Psoas muscle (tissue), 7 donors: ENCODE measurements at regions not wholly inside any gene's neighbourhood (a gene's known extent, or its start where the extent isn't known, plus 50 kb on each side); places are given as distances from the start of the nearest gene placed in this dataset.

Experiments used
- ATAC-seq, 4 donors: fragments of 200-7000 bp; cut with Tn5 transposase; one replicate each; pipeline ENCODE4 v1.9.1; 2020; ENCODE audit warnings: moderate library complexity in 3 of 4, mild to moderate bottlenecking in 2 of 4
- DNase-seq, 2 donors: peaks; one replicate each; pipeline ENCODE4 v3.0.0-alpha.2; 2020
- H3K27ac ChIP-seq: fragments of 200-600 bp; one replicate; pipeline ENCODE4 v1.8.0; 2022
- H3K27me3 ChIP-seq, 3 donors: fragments of 200-600 bp in 1 of 3; one replicate each; pipeline versions ENCODE4 v1.6.1 to v1.8.0; 2013 to 2022; ENCODE audit warnings: low read length in 2 of 3, mild to moderate bottlenecking in 2 of 3, moderate library complexity in 1 of 3; ENCODE audit not compliant: insufficient read depth in 3 of 3
- H3K36me3 ChIP-seq, 2 donors: fragments of 200-600 bp in 1 of 2; one replicate each; pipeline versions ENCODE4 v1.6.1 to v1.8.0; 2013 to 2022; ENCODE audit warnings: low read depth in 1 of 2, mild to moderate bottlenecking in 1 of 2, moderate library complexity in 1 of 2; ENCODE audit not compliant: insufficient read depth in 1 of 2
- H3K4me1 ChIP-seq: fragments of 200-600 bp; one replicate; pipeline ENCODE4 v1.8.0; 2022
- H3K4me3 ChIP-seq: fragments of 200-600 bp; one replicate; pipeline ENCODE4 v1.8.0; 2022; ENCODE audit warnings: mild to moderate bottlenecking
- H3K9me3 ChIP-seq: fragments of 200-600 bp; one replicate; pipeline ENCODE4 v1.8.0; 2022
- WGBS, 3 donors: extraction: QIAGEN DNeasy Blood & Tissue Kit; methylation state at CpG; one replicate each; pipeline versions ENCODE4 v1.1.6 to v1.1.7; 2013; 5-methylcytosine and 5-hydroxymethylcytosine counted together
- intact Hi-C, 2 donors: fragments of 100-400 bp; cut with DNase I; formaldehyde crosslinking; loops; one replicate each; pipeline versions ENCODE4 v1.11.0 to v1.14.2; 2022
- TF ChIP-seq, protein P1 (sequence below): fragments of 200-600 bp; IDR thresholded peaks from one replicate; pipeline ENCODE4 v1.8.0; 2022; ENCODE audit warnings: antibody characterized with exemption
- donor health status: healthy with polysubstance abuse.
- donor health status: DM: no; HTN: no; CAD: no; lungs with moderate emphysema.
- donor health status: Bipolar disorder and iron deficiency.
- donor health status: healthy.
- donor health status: DM: yes; HTN: yes; CAD: no.
- donor health status: DM: no; HTN: no; CAD: no.
- donor health status: DM: yes; HTN: yes; CAD: no.

DNA sequence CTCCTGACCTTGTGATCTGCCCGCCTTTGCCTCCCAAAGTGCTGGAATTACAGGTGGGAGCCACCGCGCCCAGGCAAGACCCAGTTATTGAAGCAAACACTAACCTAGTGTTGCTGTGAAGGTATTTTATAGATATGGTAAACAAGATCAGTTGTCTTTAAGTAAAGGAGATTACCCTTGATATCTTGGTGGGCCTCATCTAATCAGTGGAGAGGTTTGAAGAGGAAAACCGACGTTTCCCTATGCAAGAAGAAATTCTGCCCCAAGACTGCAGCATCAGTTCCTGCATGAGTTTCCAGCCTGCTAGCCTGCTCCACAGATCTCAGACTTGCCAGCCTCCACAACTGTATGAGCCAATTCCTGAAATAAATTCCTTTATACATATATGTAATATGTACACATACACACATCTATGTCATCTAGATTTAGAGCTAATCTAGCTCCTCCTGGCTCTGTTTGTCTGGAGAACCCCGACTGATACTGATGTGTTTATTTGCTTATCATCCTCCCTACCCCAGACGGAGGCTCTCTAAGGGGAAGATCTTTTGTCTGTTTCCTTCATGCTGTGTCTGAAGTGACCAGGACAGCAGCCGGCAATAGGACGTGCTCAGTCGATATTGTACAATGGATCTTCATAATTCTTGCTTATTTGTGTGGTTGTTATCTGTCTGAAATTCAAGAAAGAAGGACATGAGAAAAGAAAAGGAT lies 90.9 kb downstream of the IER5 start:
- 54 to 61% (median 60%) methylated on average over 10 of the region's 10 CpGs for WGBS, 3 donors
- Histone ChIP-seq H3K4me3 (no peak overlapping the region), H3K9me3 (no peaks in the 10 kb centered on the region), H3K36me3 (no peaks in the 10 kb centered on the region), H3K27ac (peak overlapping the region; percentile 71), H3K27me3 (no peaks in the 10 kb centered on the region), H3K4me1 (peaks cover 27% of the 10 kb centered on the region)
- ATAC-seq (peak in 2 of 4 donors; percentile 5 to 16), DNase-seq (no peak)
- TF ChIP-seq, protein P1, sequence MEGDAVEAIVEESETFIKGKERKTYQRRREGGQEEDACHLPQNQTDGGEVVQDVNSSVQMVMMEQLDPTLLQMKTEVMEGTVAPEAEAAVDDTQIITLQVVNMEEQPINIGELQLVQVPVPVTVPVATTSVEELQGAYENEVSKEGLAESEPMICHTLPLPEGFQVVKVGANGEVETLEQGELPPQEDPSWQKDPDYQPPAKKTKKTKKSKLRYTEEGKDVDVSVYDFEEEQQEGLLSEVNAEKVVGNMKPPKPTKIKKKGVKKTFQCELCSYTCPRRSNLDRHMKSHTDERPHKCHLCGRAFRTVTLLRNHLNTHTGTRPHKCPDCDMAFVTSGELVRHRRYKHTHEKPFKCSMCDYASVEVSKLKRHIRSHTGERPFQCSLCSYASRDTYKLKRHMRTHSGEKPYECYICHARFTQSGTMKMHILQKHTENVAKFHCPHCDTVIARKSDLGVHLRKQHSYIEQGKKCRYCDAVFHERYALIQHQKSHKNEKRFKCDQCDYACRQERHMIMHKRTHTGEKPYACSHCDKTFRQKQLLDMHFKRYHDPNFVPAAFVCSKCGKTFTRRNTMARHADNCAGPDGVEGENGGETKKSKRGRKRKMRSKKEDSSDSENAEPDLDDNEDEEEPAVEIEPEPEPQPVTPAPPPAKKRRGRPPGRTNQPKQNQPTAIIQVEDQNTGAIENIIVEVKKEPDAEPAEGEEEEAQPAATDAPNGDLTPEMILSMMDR = no peak
- intact Hi-C loops = no loop called here

DNA sequence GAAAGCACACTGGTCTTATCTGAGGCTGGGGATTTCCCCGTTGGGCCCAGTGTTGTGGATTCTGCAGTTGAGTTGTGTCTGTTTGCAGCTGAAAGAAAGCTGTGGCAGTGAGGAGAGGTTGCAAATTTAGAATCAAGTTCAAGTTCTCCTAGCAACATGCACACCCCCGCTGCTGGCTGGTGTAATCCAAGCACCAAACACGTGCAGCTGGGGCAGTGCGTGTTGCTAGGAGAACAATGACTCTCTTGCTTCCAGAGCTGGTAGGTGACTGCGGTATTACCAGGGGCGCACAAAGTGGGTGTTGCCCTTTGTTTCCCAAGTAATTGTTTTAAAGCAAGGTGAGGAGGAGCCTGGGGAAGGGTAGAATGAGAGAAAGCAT lies 91.5 kb downstream of the IER5 start:
- no peak overlapping the region for H3K4me3 ChIP-seq

DNA sequence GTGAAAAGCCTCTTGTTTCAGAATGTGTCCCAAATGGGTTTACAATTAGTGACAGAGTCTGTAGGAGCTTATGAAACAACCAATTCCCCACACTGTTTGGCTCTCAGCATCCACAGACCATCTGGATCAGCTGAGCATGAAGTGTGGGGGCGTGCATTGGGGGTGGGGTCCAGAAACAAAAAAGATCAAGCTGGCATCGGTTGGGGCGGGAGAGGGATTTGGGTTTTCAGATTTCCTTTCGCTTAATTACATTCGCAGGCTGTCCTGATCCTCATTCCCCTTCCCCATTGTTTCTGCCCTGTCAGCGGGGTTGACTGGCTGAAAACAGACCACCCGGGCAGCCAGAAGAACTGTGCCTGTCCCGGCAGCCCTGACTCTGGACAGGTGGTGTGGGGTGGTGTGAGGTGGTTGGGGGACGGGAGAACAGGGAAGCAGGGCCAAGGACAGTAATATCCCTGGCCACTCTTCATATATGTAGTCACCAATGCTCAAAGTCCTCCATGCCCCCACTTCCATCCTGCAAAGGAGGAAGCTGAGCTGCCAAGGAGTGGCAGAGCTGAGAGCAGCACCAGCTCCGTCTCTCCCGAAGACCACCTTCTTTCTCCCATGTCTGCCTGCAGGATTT lies 92.0 kb downstream of the IER5 start:
- Histone ChIP-seq H3K4me3 (no peak overlapping the region), H3K4me1 (peaks cover 27% of the 10 kb centered on the region), H3K36me3 (no peaks in the 10 kb centered on the region), H3K27ac (peak overlapping the region; percentile 71), H3K27me3 (no peaks in the 10 kb centered on the region), H3K9me3 (no peaks in the 10 kb centered on the region)
- WGBS, 3 donors = 30 to 35% (median 35%) methylated on average over 11 of the region's 11 CpGs
- intact Hi-C loops = no loop called here
- ATAC-seq (peak in 3 of 4 donors; percentile 22 to 53 (median 50)), DNase-seq (no peak)
- TF ChIP-seq, protein P1 = no peak

More for the DNA sequence above, 91.5 kb downstream of the IER5 start:
- Histone ChIP-seq H3K36me3 (no peaks in the 10 kb centered on the region), H3K27ac (peak overlapping the region; percentile 71), H3K27me3 (no peaks in the 10 kb centered on the region), H3K9me3 (no peaks in the 10 kb centered on the region), H3K4me1 (peaks cover 27% of the 10 kb centered on the region)
- DNase-seq (peak; percentile 51 to 80), ATAC-seq (peak; percentile 86 to 95 (median 92))
- TF ChIP-seq, protein P1 = no peak
- 3 to 10% (median 7%) methylated on average over 6 of the region's 6 CpGs for WGBS, 3 donors
- intact Hi-C loops = no loop called here

DNA sequence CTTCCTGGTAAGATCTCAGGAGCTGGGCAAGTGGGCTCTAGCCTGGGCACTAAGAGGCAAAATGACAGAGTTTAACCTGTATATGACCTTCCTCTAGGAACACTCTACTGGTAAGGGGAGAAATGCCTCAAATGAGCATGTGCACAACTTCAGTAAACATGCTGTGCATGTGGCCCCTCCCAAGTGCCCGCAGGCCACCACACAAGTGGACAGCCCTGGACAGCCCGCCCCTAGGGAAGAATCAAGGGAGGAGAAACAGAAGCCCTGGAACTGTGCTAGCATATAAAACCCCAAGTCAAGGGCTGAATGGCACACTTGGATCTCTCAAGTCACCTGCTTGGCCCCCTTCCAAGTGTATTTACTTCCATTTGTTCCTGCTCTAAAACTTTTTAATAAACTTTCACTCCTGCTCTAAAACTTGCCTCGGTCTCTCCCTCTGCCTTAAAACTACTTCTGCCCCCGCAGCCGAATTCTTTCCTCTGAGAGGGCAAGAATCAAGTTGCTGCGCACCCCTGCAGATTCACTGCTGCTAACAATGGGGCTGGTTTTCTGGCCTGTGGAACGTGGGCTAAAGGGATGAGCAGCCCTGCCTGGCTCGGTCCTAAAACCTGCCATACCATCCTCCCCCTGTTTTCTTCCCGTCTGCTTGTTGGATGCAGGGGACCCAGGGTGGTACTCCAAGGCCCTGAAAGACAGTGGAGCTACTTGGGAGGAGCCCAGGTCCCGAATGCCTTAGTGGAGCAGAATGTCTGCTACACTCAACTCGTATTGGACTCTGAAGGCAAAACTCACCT lies 93.5 kb downstream of the IER5 start:
- ATAC-seq = no peak

More for the DNA sequence above, 93.5 kb downstream of the IER5 start:
- H3K9me3 ChIP-seq = no peaks in the 10 kb centered on the region
- H3K4me1 ChIP-seq = peaks cover 27% of the 10 kb centered on the region
- TF ChIP-seq, protein P1 = no peak
- 84 to 87% (median 85%) methylated on average over 11 of the region's 11 CpGs for WGBS, 3 donors
- H3K4me3 ChIP-seq = no peak overlapping the region
- H3K27me3 ChIP-seq = no peaks in the 10 kb centered on the region
- DNase-seq = no peak
- H3K36me3 ChIP-seq = no peaks in the 10 kb centered on the region
- H3K27ac ChIP-seq = no peak overlapping the region
- intact Hi-C loops = no loop called here
